Breast epithelium (tissue), 4 donors: ENCODE measurements at regions not wholly inside any gene's neighbourhood (a gene's known extent, or its start where the extent isn't known, plus 50 kb on each side); places are given as distances from the start of the nearest gene placed in this dataset.

Source experiments
- DNase-seq, 2 donors: peaks; one replicate each; pipeline ENCODE4 v3.0.0-alpha.2; 2019; ENCODE audit warnings: low spot score in 2 of 2
- H3K27ac ChIP-seq, 2 donors: fragments of 200-600 bp; sonication (generic) in 1 of 2; one replicate each; pipeline ENCODE4 v1.5.1; 2016 to 2019; ENCODE audit warnings: mild to moderate bottlenecking in 1 of 2
- H3K27me3 ChIP-seq, 2 donors: fragments of 200-600 bp; sonication (generic) in 1 of 2; one replicate each; pipeline versions ENCODE4 v1.5.1 to v1.6.0; 2017 to 2019; ENCODE audit warnings: control low read depth in 1 of 2, mild to moderate bottlenecking in 1 of 2
- H3K36me3 ChIP-seq: fragments of 200-600 bp; one replicate; pipeline ENCODE4 v1.5.1; 2019
- H3K4me1 ChIP-seq, 2 donors: fragments of 200-600 bp; sonication (generic); one replicate each; pipeline ENCODE4 v1.5.1; 2016 to 2019; ENCODE audit warnings: control low read depth in 1 of 2
- H3K4me3 ChIP-seq, 3 donors: fragments of 200-600 bp; sonication (generic); 1 replicate in 2 of 3; 2 replicates in 1 of 3; pipeline ENCODE4 v1.5.1; 2016 to 2019; ENCODE audit warnings: mild to moderate bottlenecking in 3 of 3, moderate library complexity in 2 of 3
- H3K9me3 ChIP-seq, 2 donors: fragments of 200-600 bp; sonication (generic) in 1 of 2; one replicate each; pipeline ENCODE4 v1.5.1; 2016 to 2019; ENCODE audit warnings: control low read depth in 1 of 2
- POLR2A ChIP-seq: fragments of 450-650 bp; IDR thresholded peaks from one replicate; pipeline ENCODE4 v1.6.1; 2016; ENCODE audit warnings: antibody characterized with exemption, mild to moderate bottlenecking, moderate library complexity
- POLR2AphosphoS5 ChIP-seq, 3 donors: sonication (generic); formaldehyde crosslinking; IDR thresholded peaks; one replicate each; pipeline ENCODE4 v1.6.1; 2017; ENCODE audit warnings: antibody characterized with exemption in 3 of 3
- intact Hi-C: fragments of 100-400 bp; cut with DNase I; formaldehyde crosslinking; loops from one replicate; pipeline ENCODE4 v1.15.1; 2023; ENCODE audit warnings: low total_unique reads
- TF ChIP-seq, protein P1 (sequence below), 3 donors: fragments of 450-650 bp; IDR thresholded peaks; one replicate each; pipeline ENCODE4 v1.5.1; 2016 to 2017; ENCODE audit warnings: antibody characterized with exemption in 3 of 3, mild to moderate bottlenecking in 3 of 3, moderate library complexity in 3 of 3

DNA sequence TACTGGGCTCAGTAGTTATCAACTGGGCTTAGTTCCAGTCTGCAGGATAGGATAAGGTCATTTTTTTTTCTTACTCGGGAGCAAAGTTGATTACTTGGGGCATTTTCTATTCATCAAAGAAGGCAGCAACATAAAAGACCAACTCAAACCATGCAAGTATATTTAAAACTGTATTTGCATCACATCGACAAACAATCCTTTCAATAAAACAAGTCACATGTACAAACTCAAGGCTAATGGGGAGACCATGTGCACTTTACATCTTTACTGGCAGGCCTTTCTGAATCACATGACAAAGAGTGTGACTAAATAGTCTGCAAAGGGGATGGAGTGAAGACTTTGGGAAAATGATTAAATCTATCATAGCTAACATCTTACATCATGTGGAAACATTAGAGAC, 610.4 kb upstream of the BOD1L1 start:
- Histone ChIP-seq H3K9me3 (no peaks in the 10 kb centered on the region), H3K27me3 (no peaks in the 10 kb centered on the region), H3K4me1 (no peaks in the 10 kb centered on the region), H3K27ac (no peak overlapping the region), H3K4me3 (no peak overlapping the region), H3K36me3 (no peaks in the 10 kb centered on the region)
- no peak for DNase-seq
- TF ChIP-seq POLR2A (no peak), POLR2AphosphoS5 (IDR thresholded peaks at IDR 0.05) (no peak)
- TF ChIP-seq, protein P1, sequence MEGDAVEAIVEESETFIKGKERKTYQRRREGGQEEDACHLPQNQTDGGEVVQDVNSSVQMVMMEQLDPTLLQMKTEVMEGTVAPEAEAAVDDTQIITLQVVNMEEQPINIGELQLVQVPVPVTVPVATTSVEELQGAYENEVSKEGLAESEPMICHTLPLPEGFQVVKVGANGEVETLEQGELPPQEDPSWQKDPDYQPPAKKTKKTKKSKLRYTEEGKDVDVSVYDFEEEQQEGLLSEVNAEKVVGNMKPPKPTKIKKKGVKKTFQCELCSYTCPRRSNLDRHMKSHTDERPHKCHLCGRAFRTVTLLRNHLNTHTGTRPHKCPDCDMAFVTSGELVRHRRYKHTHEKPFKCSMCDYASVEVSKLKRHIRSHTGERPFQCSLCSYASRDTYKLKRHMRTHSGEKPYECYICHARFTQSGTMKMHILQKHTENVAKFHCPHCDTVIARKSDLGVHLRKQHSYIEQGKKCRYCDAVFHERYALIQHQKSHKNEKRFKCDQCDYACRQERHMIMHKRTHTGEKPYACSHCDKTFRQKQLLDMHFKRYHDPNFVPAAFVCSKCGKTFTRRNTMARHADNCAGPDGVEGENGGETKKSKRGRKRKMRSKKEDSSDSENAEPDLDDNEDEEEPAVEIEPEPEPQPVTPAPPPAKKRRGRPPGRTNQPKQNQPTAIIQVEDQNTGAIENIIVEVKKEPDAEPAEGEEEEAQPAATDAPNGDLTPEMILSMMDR (IDR thresholded peaks at IDR 0.05), result no peak
- intact Hi-C loops, result no loop called here

DNA sequence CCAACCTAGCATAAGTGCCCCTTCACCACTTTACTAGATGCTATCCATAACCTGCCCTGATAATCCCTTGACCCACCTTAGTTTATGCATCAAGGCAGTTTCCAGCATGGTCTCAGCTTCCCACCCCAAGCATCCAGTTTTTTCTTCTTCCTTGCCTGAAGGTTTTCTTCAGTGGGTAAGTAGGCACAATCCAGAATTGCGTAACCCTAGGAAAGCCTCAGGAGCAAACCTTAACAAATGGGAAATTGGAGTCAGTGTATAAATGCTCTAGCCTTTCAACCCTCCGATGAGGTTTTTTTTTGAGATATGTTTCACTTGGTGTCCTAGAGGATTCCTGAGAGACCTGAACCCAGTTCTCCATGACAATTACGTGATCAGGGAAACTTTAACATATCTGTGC, 614.0 kb upstream of the BOD1L1 start:
- H3K27me3 ChIP-seq, result no peaks in the 10 kb centered on the region
- intact Hi-C loops, result no loop called here
- no peaks in the 10 kb centered on the region for H3K36me3 ChIP-seq
- DNase-seq, result no peak
- H3K4me3 ChIP-seq, result no peak overlapping the region
- TF ChIP-seq POLR2A, result no peak
- TF ChIP-seq, protein P1 (IDR thresholded peaks at IDR 0.05), result no peak
- TF ChIP-seq POLR2AphosphoS5 (IDR thresholded peaks at IDR 0.05), result no peak
- no peaks in the 10 kb centered on the region for H3K4me1 ChIP-seq
- no peaks in the 10 kb centered on the region for H3K9me3 ChIP-seq
- no peak overlapping the region for H3K27ac ChIP-seq

DNA sequence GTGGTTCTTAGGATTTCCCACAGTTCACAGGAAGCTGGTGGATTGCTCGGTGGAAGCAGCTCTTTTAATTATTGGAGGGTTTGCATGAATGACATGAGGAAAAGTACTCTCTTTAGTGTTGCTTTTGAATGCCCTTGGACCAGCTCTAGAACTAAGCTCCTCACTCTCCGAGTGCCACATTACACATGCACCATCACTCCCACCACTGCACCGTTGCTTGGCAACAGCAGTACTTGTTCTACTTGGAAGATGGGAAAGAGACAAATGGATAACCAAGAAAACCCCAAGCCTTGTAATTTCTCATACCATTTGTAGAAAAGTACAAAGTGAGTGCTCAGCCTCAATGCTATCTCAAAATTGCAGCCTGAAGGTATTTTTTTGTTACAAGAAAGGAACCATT, 620.2 kb upstream of the BOD1L1 start:
- no peak for DNase-seq
- H3K4me3 ChIP-seq, result no peak overlapping the region
- no peaks in the 10 kb centered on the region for H3K9me3 ChIP-seq
- H3K36me3 ChIP-seq, result no peaks in the 10 kb centered on the region
- H3K4me1 ChIP-seq, result no peaks in the 10 kb centered on the region
- no peak overlapping the region for H3K27ac ChIP-seq
- TF ChIP-seq POLR2AphosphoS5 (IDR thresholded peaks at IDR 0.05) (no peak), POLR2A (no peak)
- TF ChIP-seq, protein P1 (IDR thresholded peaks at IDR 0.05), result no peak
- intact Hi-C loops, result no loop called here
- no peaks in the 10 kb centered on the region for H3K27me3 ChIP-seq

DNA sequence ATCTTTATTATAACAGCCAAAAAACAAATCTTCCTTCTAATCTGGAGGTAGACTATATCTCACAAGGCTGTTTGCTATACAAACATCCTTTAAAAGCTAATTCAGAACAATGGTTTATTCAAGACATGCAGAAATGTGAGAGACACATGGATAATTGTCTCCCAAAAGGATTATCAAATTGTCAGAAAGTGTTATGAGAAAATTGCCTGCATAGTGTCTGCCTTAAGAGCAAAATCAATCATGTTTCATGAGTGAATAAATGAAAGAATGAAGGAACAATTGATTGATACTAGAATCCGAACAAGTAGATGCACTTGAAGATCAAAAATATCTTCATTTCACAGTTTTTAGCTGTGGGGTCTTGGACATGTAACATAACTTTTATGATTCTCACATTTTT, 621.7 kb upstream of the BOD1L1 start:
- no peaks in the 10 kb centered on the region for H3K36me3 ChIP-seq
- H3K27me3 ChIP-seq, result no peaks in the 10 kb centered on the region
- DNase-seq, result no peak
- TF ChIP-seq POLR2AphosphoS5 (IDR thresholded peaks at IDR 0.05), result no peak
- no peak for TF ChIP-seq POLR2A
- TF ChIP-seq, protein P1 (IDR thresholded peaks at IDR 0.05), result no peak
- H3K9me3 ChIP-seq, result no peaks in the 10 kb centered on the region
- intact Hi-C loops, result no loop called here
- no peak overlapping the region for H3K27ac ChIP-seq
- H3K4me3 ChIP-seq, result no peak overlapping the region
- H3K4me1 ChIP-seq, result no peaks in the 10 kb centered on the region

DNA sequence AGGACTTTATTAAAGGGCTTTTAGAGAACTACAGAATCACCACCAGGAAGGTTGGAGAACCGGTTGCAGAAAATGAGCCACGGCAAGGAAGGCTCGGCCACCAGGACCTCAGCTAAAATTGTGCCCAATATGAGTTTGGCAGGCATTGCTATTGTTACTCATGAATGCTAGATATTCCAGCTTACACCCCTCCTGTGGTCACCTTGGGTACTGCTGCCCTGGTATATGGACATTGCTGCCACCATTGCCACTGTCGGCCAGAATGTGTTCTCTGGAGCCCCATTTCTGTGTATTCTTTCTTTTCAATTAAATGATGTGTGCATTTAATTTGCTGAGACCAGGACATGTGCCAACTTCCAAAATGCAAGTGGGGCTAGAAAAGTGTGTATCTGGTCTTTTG, 626.7 kb upstream of the BOD1L1 start:
- DNase-seq, result peak in 1 of 2 donors; percentile 20
- TF ChIP-seq, protein P1 (IDR thresholded peaks at IDR 0.05), result peak; percentile 28 to 47 (median 42)
- TF ChIP-seq POLR2A (no peak), POLR2AphosphoS5 (IDR thresholded peaks at IDR 0.05) (no peak)
- intact Hi-C loops, result no loop called here
- Histone ChIP-seq H3K27me3 (no peaks in the 10 kb centered on the region), H3K4me1 (no peaks in the 10 kb centered on the region), H3K9me3 (no peaks in the 10 kb centered on the region), H3K4me3 (no peak overlapping the region), H3K36me3 (no peaks in the 10 kb centered on the region), H3K27ac (no peak overlapping the region)
